H1 (cell line): ENCODE measurements at regions not wholly inside any gene's neighbourhood (a gene's known extent, or its start where the extent isn't known, plus 50 kb on each side); places are given as distances from the start of the nearest gene placed in this dataset.

Source experiments
- ASH2L ChIP-seq: fragments of 200-600, 300-600 bp; sonication (generic); IDR thresholded peaks from one replicate; pipeline ENCODE4 v1.7.1; 2017; ENCODE audit warnings: low read length
- CBX5 ChIP-seq: fragments of 300-800, 300-1000 bp; sonication (generic); IDR thresholded peaks from 2 replicates; pipeline ENCODE4 v1.7.1; 2016; ENCODE audit warnings: antibody characterized with exemption, low read length, low read depth
- CHD7 ChIP-seq: fragments of 300-600 bp; sonication (generic); IDR thresholded peaks from 2 replicates; pipeline ENCODE4 v1.7.1; 2012; ENCODE audit warnings: low read length, moderate library complexity, mild to moderate bottlenecking, inconsistent platforms; ENCODE audit not compliant: insufficient replicate concordance
- CTCF ChIP-seq, 3 experiments: IDR thresholded peaks; 1 replicate in 2 of 3; 2 replicates in 1 of 3; pipeline versions ENCODE4 v1.5.1 to v1.6.1; 2011; ENCODE audit warnings: low read length in 3 of 3, mild to moderate bottlenecking in 3 of 3, inconsistent platforms in 2 of 3, low read depth in 1 of 3, moderate library complexity in 1 of 3; ENCODE audit not compliant: insufficient read depth in 1 of 3; ENCODE audit errors: control extremely low read depth in 1 of 3
- EZH2 ChIP-seq: fragments of 200-600 bp; sonication (generic); IDR thresholded peaks from 2 replicates; pipeline ENCODE4 v1.7.1; 2012; ENCODE audit warnings: low read depth, mild to moderate bottlenecking, moderate library complexity, low read length, inconsistent platforms; ENCODE audit not compliant: severe bottlenecking
- GABPA ChIP-seq: IDR thresholded peaks from 2 replicates; pipeline ENCODE4 v1.6.1; 2011; ENCODE audit warnings: mild to moderate bottlenecking, low read length, moderate library complexity, borderline replicate concordance; ENCODE audit not compliant: insufficient read depth
- JUN ChIP-seq: IDR thresholded peaks from 2 replicates; pipeline ENCODE4 v1.6.1; 2011; ENCODE audit warnings: low read depth, mild to moderate bottlenecking, improper control_type of control experiment, low read length
- KDM1A ChIP-seq: fragments of 200-600, 300-600 bp; sonication (generic); IDR thresholded peaks from 2 replicates; pipeline ENCODE4 v1.7.1; 2016; ENCODE audit warnings: mild to moderate bottlenecking, low read length, borderline replicate concordance
- PHF8 ChIP-seq: fragments of 200-600 bp; sonication (generic); conservative IDR thresholded peaks from 2 replicates; pipeline ENCODE4 v1.7.1; 2012; ENCODE audit warnings: low read depth, mild to moderate bottlenecking, inconsistent platforms, low read length, moderate library complexity
- POLR2A ChIP-seq, 2 experiments: IDR thresholded peaks; 1 replicate in 1 of 2; 2 replicates in 1 of 2; pipeline ENCODE4 v1.6.1; 2011; ENCODE audit warnings: low read depth in 2 of 2, low read length in 2 of 2, mild to moderate bottlenecking in 2 of 2; ENCODE audit errors: control extremely low read depth in 1 of 2
- POLR2AphosphoS5 ChIP-seq: IDR thresholded peaks from 2 replicates; pipeline ENCODE4 v1.6.1; 2011; ENCODE audit warnings: low read depth, low read length

- no peak for TF ChIP-seq CTCF (IDR thresholded peaks at IDR 0.05; ENCODE audit: control extremely low read depth in 1 of 3, insufficient read depth in 1 of 3, low read depth in 1 of 3, low read length in 3 of 3)
- TF ChIP-seq CHD7 = no peak
- TF ChIP-seq CBX5 = no peak
- TF ChIP-seq POLR2AphosphoS5 = no peak
- TF ChIP-seq KDM1A = no peak
- TF ChIP-seq EZH2 = no peak
- TF ChIP-seq JUN = no peak
- no peak for TF ChIP-seq PHF8
- no peak for TF ChIP-seq GABPA
- TF ChIP-seq ASH2L = no peak
- TF ChIP-seq POLR2A (IDR thresholded peaks at IDR 0.05; ENCODE audit: control extremely low read depth in 1 of 2, low read depth in 2 of 2, low read length in 2 of 2) = no peak
Measured at GRCh38 chr1:189496768-189497167, 980.9 kb downstream of the BRINP3 start.
